IPS-NIHi7 (cell line): ENCODE measurements at regions not wholly inside any gene's neighbourhood (a gene's known extent, or its start where the extent isn't known, plus 50 kb on each side); places are given as distances from the start of the nearest gene placed in this dataset.

Experiments used
- DNase-seq: peaks from one replicate; pipeline ENCODE4 v3.0.0; 2012; ENCODE audit warnings: mixed read lengths; ENCODE audit errors: extremely low spot score

- DNase-seq, result peak; percentile 14
These were observed 298.6 kb downstream of the PARP8 start for GRCh38 chr5:50964746-50965653.

GRCh38 chr5:50965654-50966375 is 299.4 kb downstream of the PARP8 start:
- DNase-seq, result peak; percentile 18

- no peak for DNase-seq
These were observed 300.6 kb downstream of the PARP8 start for GRCh38 chr5:50967009-50967562.

GRCh38 chr5:50967563-50968355 is 301.3 kb downstream of the PARP8 start:
- DNase-seq, result peak; percentile 23

GRCh38 chr5:50968356-50969149 is 302.1 kb downstream of the PARP8 start:
- DNase-seq, result no peak

- DNase-seq, result peak; percentile 43
These were observed 303.0 kb downstream of the PARP8 start for GRCh38 chr5:50969151-50970031.

- no peak for DNase-seq
These were observed 309.4 kb downstream of the PARP8 start for GRCh38 chr5:50975840-50976239.

GRCh38 chr5:50978924-50979323 is 312.5 kb downstream of the PARP8 start:
- no peak for DNase-seq

GRCh38 chr5:50984640-50985039 is 318.2 kb downstream of the PARP8 start:
- no peak for DNase-seq

GRCh38 chr5:50990296-50990924 is 324.0 kb downstream of the PARP8 start:
- no peak for DNase-seq

- peak; percentile 28 for DNase-seq
These were observed 329.0 kb downstream of the PARP8 start for GRCh38 chr5:50995285-50995942.

- no peak for DNase-seq
These were observed 334.9 kb downstream of the PARP8 start for GRCh38 chr5:51001227-51001923.

- no peak for DNase-seq
These were observed 335.9 kb downstream of the PARP8 start for GRCh38 chr5:51002368-51002767.

- DNase-seq, result no peak
These were observed 346.6 kb downstream of the PARP8 start for GRCh38 chr5:51013036-51013435.

GRCh38 chr5:51018423-51018822 is 352.0 kb downstream of the PARP8 start:
- no peak for DNase-seq

- DNase-seq, result no peak
These were observed 357.8 kb downstream of the PARP8 start for GRCh38 chr5:51024263-51024662.

GRCh38 chr5:51027271-51027670 is 356.0 kb upstream of the ISL1 start:
- DNase-seq, result no peak

GRCh38 chr5:51028394-51028793 is 354.9 kb upstream of the ISL1 start:
- DNase-seq, result no peak
